ENCODE measurements at regions not wholly inside any gene's neighbourhood (a gene's known extent, or its start where the extent isn't known, plus 50 kb on each side); places are given as distances from the start of the nearest gene placed in this dataset.

GRCh38 chr10:43748560-43748959 lies 99.9 kb upstream of the ZNF32 start:
- intact Hi-C loops (cut with DNase I; ENCODE audit: low total_unique reads) = no loop called here

GRCh38 chr10:43746906-43747305 lies 98.2 kb upstream of the ZNF32 start:
- Histone ChIP-seq H3K27ac (no peak overlapping the region), H3K9me3 (no peaks in the 10 kb centered on the region), H3K4me3 (no peak overlapping the region), H3K27me3 (no peaks in the 10 kb centered on the region), H3K4me1 (no peaks in the 10 kb centered on the region), H3K36me3 (ENCODE audit: low read depth, missing control alignments) (no peaks in the 10 kb centered on the region)
- DNase-seq = no peak
- intact Hi-C loops (cut with DNase I; ENCODE audit: low total_unique reads) = no loop called here
- 50 to 70% methylated on average over 1 of the region's 1 CpG for WGBS, 2 donors
- no peak for TF ChIP-seq CTCF (IDR thresholded peaks at IDR 0.05)
- TF ChIP-seq POLR2A (IDR thresholded peaks at IDR 0.05) = no peak

More at GRCh38 chr10:43748560-43748959, 99.9 kb upstream of the ZNF32 start:
- 90 to 96% methylated on average over 3 to 7 of the region's 7 CpGs for WGBS, 2 donors
- H3K27ac ChIP-seq = no peak overlapping the region
- no peaks in the 10 kb centered on the region for H3K36me3 ChIP-seq (ENCODE audit: low read depth, missing control alignments)
- no peak for TF ChIP-seq POLR2A (IDR thresholded peaks at IDR 0.05)
- no peak for TF ChIP-seq CTCF (IDR thresholded peaks at IDR 0.05)
- H3K27me3 ChIP-seq = no peaks in the 10 kb centered on the region
- no peaks in the 10 kb centered on the region for H3K4me1 ChIP-seq
- H3K4me3 ChIP-seq = no peak overlapping the region
- no peaks in the 10 kb centered on the region for H3K9me3 ChIP-seq
- no peak for DNase-seq

- DNase-seq = no peak
- Histone ChIP-seq H3K36me3 (ENCODE audit: low read depth, missing control alignments) (no peaks in the 10 kb centered on the region), H3K9me3 (no peaks in the 10 kb centered on the region), H3K4me3 (no peak overlapping the region), H3K27me3 (no peaks in the 10 kb centered on the region), H3K4me1 (no peaks in the 10 kb centered on the region), H3K27ac (no peak overlapping the region)
- TF ChIP-seq CTCF (IDR thresholded peaks at IDR 0.05) (no peak), POLR2A (IDR thresholded peaks at IDR 0.05) (no peak)
- intact Hi-C loops (cut with DNase I; ENCODE audit: low total_unique reads) = no loop called here
- WGBS, 2 donors = 85 to 92% methylated on average over 1 of the region's 1 CpG
These were observed 90.5 kb upstream of the ZNF32 start for GRCh38 chr10:43739161-43739560.

GRCh38 chr10:43737003-43737402 lies 88.3 kb upstream of the ZNF32 start:
- no peak for TF ChIP-seq POLR2A (IDR thresholded peaks at IDR 0.05)
- no peak for TF ChIP-seq CTCF (IDR thresholded peaks at IDR 0.05)
- no peak overlapping the region for H3K4me3 ChIP-seq
- no peaks in the 10 kb centered on the region for H3K9me3 ChIP-seq
- H3K27me3 ChIP-seq = no peaks in the 10 kb centered on the region
- WGBS, 2 donors = 51 to 74% methylated on average over 3 of the region's 3 CpGs
- intact Hi-C loops (cut with DNase I; ENCODE audit: low total_unique reads) = no loop called here
- no peak overlapping the region for H3K27ac ChIP-seq
- H3K4me1 ChIP-seq = no peaks in the 10 kb centered on the region
- DNase-seq = no peak
- H3K36me3 ChIP-seq (ENCODE audit: low read depth, missing control alignments) = no peaks in the 10 kb centered on the region

- H3K4me3 ChIP-seq = no peak overlapping the region
- 75 to 76% methylated on average over 2 of the region's 2 CpGs for whole genome bisulfite sequencing, 2 donors
- no peaks in the 10 kb centered on the region for H3K27me3 ChIP-seq
- H3K9me3 ChIP-seq = no peaks in the 10 kb centered on the region
- intact Hi-C loops (cut with DNase I; ENCODE audit: low total_unique reads) = no loop called here
- no peak for DNase-seq
- no peaks in the 10 kb centered on the region for H3K36me3 ChIP-seq (ENCODE audit: low read depth, missing control alignments)
- H3K27ac ChIP-seq = no peak overlapping the region
- no peak for TF ChIP-seq POLR2A (IDR thresholded peaks at IDR 0.05)
- TF ChIP-seq CTCF (IDR thresholded peaks at IDR 0.05) = no peak
- no peaks in the 10 kb centered on the region for H3K4me1 ChIP-seq
These were observed 87.2 kb upstream of the ZNF32 start for GRCh38 chr10:43735907-43736306.
